SU-DHL-6 (cell line): ENCODE measurements at regions not wholly inside any gene's neighbourhood (a gene's known extent, or its start where the extent isn't known, plus 50 kb on each side); places are given as distances from the start of the nearest gene placed in this dataset.

ENCODE experiments used
- H2AFZ ChIP-seq: fragments of 200-600 bp; sonication (generic); 2 replicates; pipeline ENCODE4 v1.6.1; 2014; ENCODE audit warnings: low read depth, mild to moderate bottlenecking, moderate library complexity, mixed read lengths, antibody characterized with exemption, low read length; ENCODE audit not compliant: severe bottlenecking
- H3F3A ChIP-seq: fragments of 200-600 bp; shearing (Covaris generic); 2 replicates; pipeline ENCODE4 v1.6.0; 2016; ENCODE audit warnings: antibody characterized with exemption, mild to moderate bottlenecking; ENCODE audit not compliant: insufficient read depth
- H3K27ac ChIP-seq: fragments of 200-600 bp; sonication (generic); 2 replicates; pipeline ENCODE4 v1.5.1; 2016; ENCODE audit warnings: low read depth, mild to moderate bottlenecking, low read length, moderate library complexity, mixed read lengths
- H3K27me3 ChIP-seq: fragments of 200-600 bp; sonication (generic), shearing (Covaris generic); 2 replicates; pipeline ENCODE4 v1.6.0; 2014; ENCODE audit warnings: mild to moderate bottlenecking, low read length
- H3K36me3 ChIP-seq: fragments of 200-600 bp; sonication (generic); 2 replicates; pipeline ENCODE4 v1.6.1; 2014; ENCODE audit warnings: mild to moderate bottlenecking, low read length, mixed read lengths
- H3K4me2 ChIP-seq: fragments of 300-600, 200-600 bp; shearing (Covaris generic), sonication (generic); 2 replicates; pipeline ENCODE4 v1.6.0; 2014; ENCODE audit warnings: low read length, low read depth, mild to moderate bottlenecking; ENCODE audit not compliant: poor library complexity, severe bottlenecking
- H3K4me3 ChIP-seq: fragments of 200-600 bp; sonication (generic); 2 replicates; pipeline ENCODE4 v1.5.1; 2014; ENCODE audit warnings: antibody characterized with exemption, low read length, mild to moderate bottlenecking, mixed read lengths; ENCODE audit not compliant: insufficient read depth, poor library complexity, severe bottlenecking
- H3K79me2 ChIP-seq: fragments of 200-600 bp; sonication (generic); 2 replicates; pipeline ENCODE4 v1.6.1; 2014; ENCODE audit warnings: mild to moderate bottlenecking, low read length, moderate library complexity; ENCODE audit not compliant: insufficient read depth
- H3K9ac ChIP-seq: fragments of 200-600 bp; sonication (generic); 2 replicates; pipeline ENCODE4 v1.7.0; 2014; ENCODE audit warnings: mild to moderate bottlenecking, low read length
- H3K9me2 ChIP-seq: fragments of 200-600 bp; sonication (generic); replicated peaks from 2 replicates; pipeline ENCODE4 v1.6.1; 2014; ENCODE audit warnings: low read length; ENCODE audit not compliant: insufficient read depth
- H3K9me3 ChIP-seq: fragments of 200-600 bp; sonication (generic); 2 replicates; pipeline ENCODE4 v1.6.1; 2014; ENCODE audit warnings: low read length, mixed read lengths; ENCODE audit not compliant: insufficient read depth
- H4K20me1 ChIP-seq: fragments of 200-600 bp; sonication (generic); 2 replicates; pipeline ENCODE4 v1.6.1; 2014; ENCODE audit warnings: low read depth, mild to moderate bottlenecking, antibody characterized with exemption, low read length, moderate library complexity, mixed read lengths
- CTCF ChIP-seq: fragments of 200-600 bp; sonication (generic); IDR thresholded peaks from one replicate; pipeline ENCODE4 v1.5.1; 2017; ENCODE audit warnings: antibody characterized with exemption, mild to moderate bottlenecking, low read length, moderate library complexity; ENCODE audit not compliant: insufficient read depth, poor library complexity, severe bottlenecking
- EZH2phosphoT487 ChIP-seq: fragments of 200-600 bp; sonication (generic), shearing (Covaris generic); conservative IDR thresholded peaks from 2 replicates; pipeline ENCODE4 v1.6.1; 2018; ENCODE audit warnings: mild to moderate bottlenecking, antibody characterized with exemption, low read length, moderate library complexity, mixed read lengths

DNA sequence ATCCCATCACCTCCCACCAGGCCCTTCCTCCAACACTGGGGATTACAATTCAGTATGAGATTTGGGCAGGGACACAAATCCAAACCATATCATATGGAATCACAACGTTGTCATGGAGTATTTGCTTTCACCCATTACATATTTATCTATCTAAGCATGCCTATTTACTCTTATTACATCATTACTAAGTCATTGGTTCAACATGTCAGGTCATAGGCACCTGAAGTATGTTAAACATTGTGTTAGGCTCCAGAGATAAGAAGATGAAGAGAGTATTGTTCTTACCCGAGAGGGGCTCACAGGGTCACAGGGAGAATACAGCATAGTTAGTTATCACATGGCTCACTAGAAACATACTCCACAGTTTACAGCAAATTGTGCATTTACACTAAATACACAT is 150.5 kb downstream of the TMEM161B start:
- H3K27ac ChIP-seq, result no peak overlapping the region
- H3K9me2 ChIP-seq, result no peaks in the 10 kb centered on the region
- no peak for TF ChIP-seq EZH2phosphoT487
- TF ChIP-seq CTCF, result no peak
- H3K9me3 ChIP-seq, result no peaks in the 10 kb centered on the region
- H3K36me3 ChIP-seq, result no peaks in the 10 kb centered on the region
- no peak overlapping the region for H3K4me3 ChIP-seq
- H3F3A ChIP-seq, result no peaks in the 10 kb centered on the region
- H3K27me3 ChIP-seq, result no peaks in the 10 kb centered on the region
- H3K9ac ChIP-seq, result no peak overlapping the region
- H2AFZ ChIP-seq, result no peak overlapping the region
- H3K79me2 ChIP-seq, result no peaks in the 10 kb centered on the region
- H3K4me2 ChIP-seq, result no peak overlapping the region
- no peaks in the 10 kb centered on the region for H4K20me1 ChIP-seq

GRCh38 chr5:88117546-88117945 is 151.1 kb downstream of the TMEM161B start:
- Histone ChIP-seq H3K9ac (no peak overlapping the region), H3K79me2 (no peaks in the 10 kb centered on the region), H3K36me3 (no peaks in the 10 kb centered on the region), H2AFZ (no peak overlapping the region), H3K9me3 (no peaks in the 10 kb centered on the region), H3K27me3 (no peaks in the 10 kb centered on the region), H3F3A (no peaks in the 10 kb centered on the region), H3K4me3 (no peak overlapping the region), H3K4me2 (no peak overlapping the region), H3K9me2 (no peaks in the 10 kb centered on the region), H3K27ac (no peak overlapping the region), H4K20me1 (no peaks in the 10 kb centered on the region)
- TF ChIP-seq CTCF, result no peak
- TF ChIP-seq EZH2phosphoT487, result no peak

GRCh38 chr5:88116396-88116795 is 152.2 kb downstream of the TMEM161B start:
- H4K20me1 ChIP-seq, result no peaks in the 10 kb centered on the region
- H3K27me3 ChIP-seq, result no peaks in the 10 kb centered on the region
- no peaks in the 10 kb centered on the region for H3F3A ChIP-seq
- no peak overlapping the region for H3K4me2 ChIP-seq
- H3K36me3 ChIP-seq, result no peaks in the 10 kb centered on the region
- H3K9me3 ChIP-seq, result no peaks in the 10 kb centered on the region
- H3K79me2 ChIP-seq, result no peaks in the 10 kb centered on the region
- H3K4me3 ChIP-seq, result no peak overlapping the region
- H3K27ac ChIP-seq, result no peak overlapping the region
- H2AFZ ChIP-seq, result no peak overlapping the region
- no peak for TF ChIP-seq CTCF
- no peak for TF ChIP-seq EZH2phosphoT487
- H3K9me2 ChIP-seq, result no peaks in the 10 kb centered on the region
- no peak overlapping the region for H3K9ac ChIP-seq

- no peaks in the 10 kb centered on the region for H3K9me3 ChIP-seq
- H2AFZ ChIP-seq, result no peak overlapping the region
- H3K9ac ChIP-seq, result no peak overlapping the region
- no peak overlapping the region for H3K27ac ChIP-seq
- no peak overlapping the region for H3K4me3 ChIP-seq
- H3K4me2 ChIP-seq, result no peak overlapping the region
- H3K27me3 ChIP-seq, result no peaks in the 10 kb centered on the region
- H3F3A ChIP-seq, result no peaks in the 10 kb centered on the region
- no peaks in the 10 kb centered on the region for H3K79me2 ChIP-seq
- H3K9me2 ChIP-seq, result no peaks in the 10 kb centered on the region
- no peaks in the 10 kb centered on the region for H3K36me3 ChIP-seq
- no peaks in the 10 kb centered on the region for H4K20me1 ChIP-seq
- no peak for TF ChIP-seq EZH2phosphoT487
These were observed 153.4 kb downstream of the TMEM161B start for GRCh38 chr5:88115211-88115610.
